GM23338 (cell line): ENCODE measurements at regions not wholly inside any gene's neighbourhood (a gene's known extent, or its start where the extent isn't known, plus 50 kb on each side); places are given as distances from the start of the nearest gene placed in this dataset.

ENCODE experiments used
- ATAC-seq: fragments of 200-7000 bp; cut with Tn5 transposase; 3 replicates; pipeline ENCODE4 v1.9.1; 2020
- DNase-seq: peaks from one replicate; pipeline ENCODE4 v3.0.0-alpha.2; 2015; ENCODE audit warnings: low spot score
- H2AFZ ChIP-seq: fragments of 200-600 bp; sonication (generic); 2 replicates; pipeline ENCODE4 v1.8.0; 2016; ENCODE audit warnings: antibody characterized with exemption, mild to moderate bottlenecking, moderate library complexity
- H3F3A ChIP-seq: fragments of 200-600 bp; sonication (generic); replicated peaks from 2 replicates; pipeline ENCODE4 v1.8.0; 2017; ENCODE audit warnings: antibody characterized with exemption, mixed run types, low read depth
- H3K27ac ChIP-seq: fragments of 200-600 bp; sonication (generic); 2 replicates; pipeline ENCODE4 v1.6.1; 2016; ENCODE audit warnings: low read depth
- H3K27me3 ChIP-seq: fragments of 200-600 bp; sonication (generic); 2 replicates; pipeline ENCODE4 v1.8.0; 2016; ENCODE audit warnings: mild to moderate bottlenecking, mixed run types, moderate library complexity; ENCODE audit not compliant: insufficient read depth
- H3K36me3 ChIP-seq: fragments of 200-600 bp; sonication (generic); 2 replicates; pipeline ENCODE4 v1.8.0; 2016; ENCODE audit warnings: mild to moderate bottlenecking; ENCODE audit not compliant: insufficient read depth
- H3K4me1 ChIP-seq: fragments of 200-600 bp; sonication (generic); 2 replicates; pipeline ENCODE4 v1.8.0; 2016; ENCODE audit warnings: mild to moderate bottlenecking, moderate library complexity; ENCODE audit not compliant: insufficient read depth
- H3K4me2 ChIP-seq: fragments of 200-600 bp; sonication (generic); 2 replicates; pipeline ENCODE4 v1.7.1; 2017; ENCODE audit warnings: mixed run types
- H3K4me3 ChIP-seq: fragments of 200-600 bp; sonication (generic); 2 replicates; pipeline ENCODE4 v1.6.1; 2016; ENCODE audit warnings: mixed run types
- H3K79me2 ChIP-seq: fragments of 200-600 bp; sonication (generic); replicated peaks from 2 replicates; pipeline ENCODE4 v1.8.0; 2017; ENCODE audit warnings: mild to moderate bottlenecking; ENCODE audit not compliant: insufficient read depth
- H3K9me2 ChIP-seq: fragments of 200-600 bp; sonication (generic); 2 replicates; pipeline ENCODE4 v1.8.0; 2017; ENCODE audit not compliant: insufficient read depth
- H4K20me1 ChIP-seq: fragments of 200-600 bp; sonication (generic); replicated peaks from 2 replicates; pipeline ENCODE4 v1.8.0; 2017; ENCODE audit warnings: mild to moderate bottlenecking; ENCODE audit not compliant: insufficient read depth
- H3K27ac Mint-ChIP-seq: 2 replicates; pipeline ENCODE4 v1.8.0; 2020; ENCODE audit warnings: inconsistent platforms, mild to moderate bottlenecking, moderate library complexity, mixed read lengths
- H3K27me3 Mint-ChIP-seq: 3 replicates; pipeline ENCODE4 v1.8.0; 2022; ENCODE audit warnings: low read depth, mild to moderate bottlenecking, moderate library complexity, mixed read lengths, inconsistent platforms; ENCODE audit not compliant: insufficient read depth, poor library complexity
- H3K36me3 Mint-ChIP-seq: 3 replicates; pipeline ENCODE4 v1.8.0; 2021; ENCODE audit warnings: low read depth, mild to moderate bottlenecking, inconsistent platforms, moderate library complexity, mixed read lengths
- H3K4me1 Mint-ChIP-seq: 3 replicates; pipeline ENCODE4 v1.8.0; 2020; ENCODE audit warnings: mild to moderate bottlenecking, inconsistent platforms, mixed read lengths
- H3K4me3 Mint-ChIP-seq: 3 replicates; pipeline ENCODE4 v1.8.0; 2021; ENCODE audit warnings: moderate library complexity, mild to moderate bottlenecking, inconsistent platforms, mixed read lengths
- H3K9me3 Mint-ChIP-seq: 3 replicates; pipeline ENCODE4 v1.8.0; 2020; ENCODE audit warnings: moderate library complexity, mild to moderate bottlenecking, inconsistent platforms, mixed read lengths
- EZH2 ChIP-seq: fragments of 200-600 bp; sonication (generic); IDR thresholded peaks from one replicate; pipeline ENCODE4 v1.8.0; 2017; ENCODE audit warnings: antibody characterized with exemption, mild to moderate bottlenecking, low read depth; ENCODE audit not compliant: unreplicated experiment
- EZH2phosphoT487 ChIP-seq: fragments of 200-600 bp; sonication (generic); IDR thresholded peaks from one replicate; pipeline ENCODE4 v1.8.1; 2018; ENCODE audit warnings: antibody characterized with exemption; ENCODE audit not compliant: unreplicated experiment
- NANOG ChIP-seq: IDR thresholded peaks from 2 replicates; pipeline ENCODE4 v1.6.1; 2016; ENCODE audit warnings: antibody characterized with exemption, borderline replicate concordance
- ZNF462 ChIP-seq: fragments of 250-450 bp; sonication (Bioruptor Pico); IDR thresholded peaks from 2 replicates; pipeline ENCODE4 v1.5.0; 2020; ENCODE audit warnings: mild to moderate bottlenecking, moderate library complexity

- H3K9me2 ChIP-seq = no peaks in the 10 kb centered on the region
- H3K27me3 Mint-ChIP-seq = peaks cover 6% of the 10 kb centered on the region
These were observed 65.8 kb downstream of the RGS12 start for GRCh38 chr4:3358656-3359055.

More at GRCh38 chr4:3358656-3359055, 65.8 kb downstream of the RGS12 start:
- ATAC-seq (no peak), DNase-seq (no peak)
- Mint-ChIP-seq H3K4me3 (no peak overlapping the region), H3K27ac (no peak overlapping the region), H3K4me1 (no peaks in the 10 kb centered on the region; the same call in 2 of the 3 replicates), H3K9me3 (peaks cover 2% of the 10 kb centered on the region; the same call in 2 of the 3 replicates), H3K36me3 (no peaks in the 10 kb centered on the region)
- Histone ChIP-seq H3K36me3 (no peaks in the 10 kb centered on the region), H3K79me2 (no peaks in the 10 kb centered on the region), H3K27me3 (no peaks in the 10 kb centered on the region), H2AFZ (no peak overlapping the region), H4K20me1 (no peaks in the 10 kb centered on the region), H3F3A (no peaks in the 10 kb centered on the region), H3K27ac (no peak overlapping the region), H3K4me2 (no peak overlapping the region), H3K4me1 (no peaks in the 10 kb centered on the region), H3K4me3 (no peak overlapping the region)
- TF ChIP-seq NANOG (no peak), EZH2phosphoT487 (no peak), ZNF462 (no peak), EZH2 (no peak)
